Kidney epithelial cell (primary cell): ENCODE measurements at regions not wholly inside any gene's neighbourhood (a gene's known extent, or its start where the extent isn't known, plus 50 kb on each side); places are given as distances from the start of the nearest gene placed in this dataset.

Experiments used
- DNase-seq: peaks from one replicate; pipeline ENCODE4 v3.0.0-alpha.2; 2010; ENCODE audit warnings: low read depth
- H3K27me3 ChIP-seq: 2 replicates; pipeline ENCODE4 v1.6.0; 2011; ENCODE audit warnings: low read length; ENCODE audit not compliant: control insufficient read depth, insufficient read depth
- H3K36me3 ChIP-seq: 2 replicates; pipeline ENCODE4 v1.5.1; 2011; ENCODE audit warnings: low read length; ENCODE audit not compliant: control insufficient read depth, insufficient read depth
- H3K4me3 ChIP-seq: 2 replicates; pipeline ENCODE4 v1.5.1; 2011; ENCODE audit warnings: low read depth, mild to moderate bottlenecking, control low read depth, low read length
- TF ChIP-seq, protein P1 (sequence below): IDR thresholded peaks from 2 replicates; pipeline ENCODE4 v1.5.1; 2011; ENCODE audit warnings: mild to moderate bottlenecking, moderate library complexity, low read length, control low read depth, inconsistent platforms; ENCODE audit not compliant: insufficient read depth, poor library complexity, severe bottlenecking

DNA sequence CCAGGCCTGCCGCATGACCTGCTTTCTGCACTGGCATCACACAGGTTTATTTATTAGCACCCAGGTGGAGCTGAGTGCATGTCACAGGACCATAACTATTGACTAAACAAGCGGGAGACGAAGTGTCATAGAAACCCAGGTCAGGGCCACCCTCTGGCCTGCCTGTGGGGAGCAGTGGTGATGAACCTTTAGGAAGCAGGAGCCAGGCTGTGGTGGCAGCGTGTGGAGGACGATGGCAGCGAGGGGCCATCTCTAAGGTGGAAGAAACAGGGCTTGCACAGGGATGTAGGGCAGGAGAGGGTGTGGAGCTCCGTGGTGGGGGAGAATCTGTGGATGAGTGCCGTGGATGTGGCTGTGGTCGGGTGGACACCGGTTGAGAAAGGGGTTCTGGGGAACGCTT is 275.3 kb downstream of the TEX29 start:
- no peak for DNase-seq
- TF ChIP-seq, protein P1, sequence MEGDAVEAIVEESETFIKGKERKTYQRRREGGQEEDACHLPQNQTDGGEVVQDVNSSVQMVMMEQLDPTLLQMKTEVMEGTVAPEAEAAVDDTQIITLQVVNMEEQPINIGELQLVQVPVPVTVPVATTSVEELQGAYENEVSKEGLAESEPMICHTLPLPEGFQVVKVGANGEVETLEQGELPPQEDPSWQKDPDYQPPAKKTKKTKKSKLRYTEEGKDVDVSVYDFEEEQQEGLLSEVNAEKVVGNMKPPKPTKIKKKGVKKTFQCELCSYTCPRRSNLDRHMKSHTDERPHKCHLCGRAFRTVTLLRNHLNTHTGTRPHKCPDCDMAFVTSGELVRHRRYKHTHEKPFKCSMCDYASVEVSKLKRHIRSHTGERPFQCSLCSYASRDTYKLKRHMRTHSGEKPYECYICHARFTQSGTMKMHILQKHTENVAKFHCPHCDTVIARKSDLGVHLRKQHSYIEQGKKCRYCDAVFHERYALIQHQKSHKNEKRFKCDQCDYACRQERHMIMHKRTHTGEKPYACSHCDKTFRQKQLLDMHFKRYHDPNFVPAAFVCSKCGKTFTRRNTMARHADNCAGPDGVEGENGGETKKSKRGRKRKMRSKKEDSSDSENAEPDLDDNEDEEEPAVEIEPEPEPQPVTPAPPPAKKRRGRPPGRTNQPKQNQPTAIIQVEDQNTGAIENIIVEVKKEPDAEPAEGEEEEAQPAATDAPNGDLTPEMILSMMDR: no peak
- H3K36me3 ChIP-seq: no peaks in the 10 kb centered on the region
- H3K27me3 ChIP-seq: no peaks in the 10 kb centered on the region
- no peak overlapping the region for H3K4me3 ChIP-seq

- TF ChIP-seq, protein P1: no peak
- DNase-seq: no peak
- no peaks in the 10 kb centered on the region for H3K36me3 ChIP-seq
- no peak overlapping the region for H3K4me3 ChIP-seq
- H3K27me3 ChIP-seq: no peaks in the 10 kb centered on the region
Observed at GRCh38 chr13:111597191-111597611, 276.8 kb downstream of the TEX29 start.

DNA sequence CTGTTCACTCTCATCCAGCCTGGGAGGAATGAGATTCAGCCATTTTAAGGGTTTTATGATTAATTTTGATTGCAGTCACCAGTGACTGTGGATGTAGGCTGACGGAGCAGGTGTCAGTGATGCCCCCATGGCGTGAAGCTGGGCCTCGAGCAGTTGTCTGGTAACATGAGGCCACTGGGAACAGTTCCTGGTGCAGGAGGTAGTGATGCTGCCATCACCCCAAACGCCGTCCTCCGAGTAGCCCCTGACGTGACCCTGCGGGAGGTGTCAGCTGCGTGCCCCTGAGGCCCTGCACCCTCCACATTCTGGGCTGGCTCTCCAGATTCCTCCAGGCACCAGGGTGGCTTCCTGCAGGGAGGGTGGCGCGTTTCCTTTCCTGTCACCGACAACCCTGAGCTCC is 277.2 kb downstream of the TEX29 start:
- TF ChIP-seq, protein P1: no peak
- no peak for DNase-seq
- no peaks in the 10 kb centered on the region for H3K36me3 ChIP-seq
- no peak overlapping the region for H3K4me3 ChIP-seq
- no peaks in the 10 kb centered on the region for H3K27me3 ChIP-seq

- Histone ChIP-seq H3K36me3 (no peaks in the 10 kb centered on the region), H3K27me3 (no peaks in the 10 kb centered on the region), H3K4me3 (no peak overlapping the region)
- TF ChIP-seq, protein P1: no peak
- no peak for DNase-seq
Observed at GRCh38 chr13:111598747-111599146, 278.3 kb downstream of the TEX29 start.

DNA sequence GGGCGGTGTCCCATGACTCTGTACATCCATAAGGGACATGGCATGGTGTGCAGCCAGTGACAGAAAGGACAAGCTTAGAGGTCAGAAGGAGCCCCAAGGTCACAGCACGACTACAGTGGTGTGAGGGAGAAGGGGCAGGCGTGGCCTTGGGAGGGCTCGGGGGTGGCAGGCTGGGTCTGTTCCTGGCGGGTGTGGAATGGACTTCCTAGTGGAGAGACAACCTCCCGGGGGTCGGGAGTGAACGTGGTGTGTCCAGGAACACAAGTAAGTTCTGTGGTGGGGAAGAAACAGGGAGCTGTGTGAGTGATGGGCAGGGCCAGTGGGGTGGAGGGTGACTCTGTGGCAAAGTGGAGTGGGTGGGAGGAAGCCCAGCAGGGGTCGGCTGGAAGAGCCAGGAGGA is 279.3 kb downstream of the TEX29 start:
- no peak overlapping the region for H3K4me3 ChIP-seq
- DNase-seq: no peak
- no peaks in the 10 kb centered on the region for H3K27me3 ChIP-seq
- TF ChIP-seq, protein P1: no peak
- H3K36me3 ChIP-seq: no peaks in the 10 kb centered on the region

DNA sequence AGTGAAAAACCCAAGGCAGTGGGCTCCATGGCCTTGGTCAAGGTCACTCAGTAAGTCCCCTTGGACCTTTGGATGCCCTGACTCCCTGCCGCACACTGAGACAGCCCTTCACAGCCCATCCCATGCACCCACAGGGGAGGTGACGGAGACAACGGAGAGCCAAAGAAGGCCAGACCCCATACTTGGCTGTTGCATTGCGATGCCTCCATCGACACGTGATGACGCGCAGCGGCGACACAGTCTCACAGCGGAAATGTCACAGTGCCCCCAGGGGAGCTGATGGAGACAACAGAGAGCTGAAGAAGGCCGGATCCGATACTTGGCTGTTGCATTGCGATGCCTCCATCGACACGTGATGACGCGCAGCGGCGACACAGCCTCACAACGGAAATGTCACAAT is 282.4 kb downstream of the TEX29 start:
- TF ChIP-seq, protein P1: no peak
- H3K4me3 ChIP-seq: no peak overlapping the region
- H3K27me3 ChIP-seq: no peaks in the 10 kb centered on the region
- H3K36me3 ChIP-seq: no peaks in the 10 kb centered on the region
- DNase-seq: no peak
